ENCODE measurements at regions not wholly inside any gene's neighbourhood (a gene's known extent, or its start where the extent isn't known, plus 50 kb on each side); places are given as distances from the start of the nearest gene placed in this dataset.
"Not testable (repeated sequence)": the region's sequence is repeated elsewhere in the genome, so short reads cannot be mapped to it uniquely, and the experiment has no call there.

DNA sequence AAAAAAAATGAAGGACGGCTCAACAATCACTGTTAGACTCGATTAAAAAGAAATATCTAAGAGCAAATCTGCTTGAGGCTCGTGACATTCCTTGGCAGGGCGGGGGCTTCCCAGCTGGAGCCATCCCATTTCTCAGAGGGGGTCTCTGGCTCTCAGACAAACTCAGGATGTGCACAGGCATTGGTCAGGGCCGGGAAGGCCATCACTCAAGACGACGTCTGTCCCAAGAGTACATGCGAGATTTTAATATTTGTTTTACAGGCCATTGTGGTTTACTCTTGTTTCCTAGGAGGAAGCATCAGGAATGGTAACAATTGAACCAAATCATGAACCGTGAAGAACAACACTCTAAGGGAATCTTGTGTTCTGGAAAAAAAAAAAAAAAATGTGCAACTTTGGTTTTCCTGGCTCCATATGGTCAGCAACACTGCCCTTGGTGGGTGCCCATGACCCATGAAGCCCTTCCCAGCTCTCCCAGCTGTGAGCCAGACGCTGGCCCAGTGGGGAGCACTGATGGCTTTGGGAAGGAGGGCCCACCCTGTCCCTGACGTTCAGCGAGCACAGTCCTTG, 5454.6 kb upstream of the TPTE start:
- not testable (repeated sequence) for H3K4me3 ChIP-seq (replicated peaks in 1 of 4; ENCODE audit: control extremely low read depth in 1 of 4, insufficient read depth in 1 of 4, low read depth in 3 of 4, low read length in 4 of 4); DNase-seq (ENCODE audit: low read depth in 2 of 2); H3K9me3 ChIP-seq (ENCODE audit: control insufficient read depth, insufficient read depth, low read depth, low read length); H3K79me2 ChIP-seq (ENCODE audit: control insufficient read depth, insufficient read depth, low read length); H3K4me1 ChIP-seq (ENCODE audit: control insufficient read depth, extremely low read depth, insufficient read depth, low read length); H4K20me1 ChIP-seq (ENCODE audit: control insufficient read depth, extremely low read depth, insufficient read depth, low read length); H3K4me2 ChIP-seq (ENCODE audit: extremely low read depth, insufficient read depth, low read length); H3K27ac ChIP-seq (ENCODE audit: insufficient read depth, low read length); H2AFZ ChIP-seq (ENCODE audit: low read length); H3K9ac ChIP-seq (ENCODE audit: insufficient read depth, low read length); H3K36me3 ChIP-seq (ENCODE audit: control insufficient read depth, insufficient read depth, low read length); H3K27me3 ChIP-seq (ENCODE audit: control insufficient read depth, insufficient read depth, low read length)

DNA sequence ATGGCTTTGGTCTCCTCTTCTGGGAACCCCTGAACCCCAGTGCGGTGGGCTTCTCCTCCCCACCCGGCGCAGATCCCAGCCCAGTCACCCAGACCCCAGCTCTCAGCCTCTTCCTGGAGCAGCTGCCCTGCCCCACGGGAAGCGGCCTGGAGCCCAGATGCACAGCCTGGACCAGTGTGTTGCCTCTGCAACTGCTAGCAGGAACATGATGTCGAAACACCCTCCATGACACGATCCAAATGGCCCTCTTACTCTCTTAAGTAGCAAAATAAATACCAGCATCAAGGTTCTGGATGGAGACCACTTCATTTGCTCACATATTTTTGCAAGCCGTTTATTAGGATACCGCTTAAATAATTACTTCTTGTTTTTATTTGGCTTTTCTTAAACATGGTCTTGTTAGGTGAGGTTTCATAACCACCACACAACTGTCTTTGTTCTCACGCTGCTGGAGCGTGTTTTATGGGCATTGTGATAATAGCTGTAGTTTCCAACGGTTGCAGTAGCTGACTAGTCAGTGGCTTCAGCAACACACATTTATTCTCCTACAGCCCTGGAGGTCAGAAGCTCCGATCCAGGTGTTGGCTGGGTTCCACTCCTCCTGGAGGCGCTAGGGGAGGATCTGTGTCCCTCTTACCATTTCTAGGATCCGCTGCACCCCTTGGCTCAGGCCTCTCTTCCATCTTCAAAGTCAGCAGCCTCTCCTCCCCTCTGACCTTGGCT, 5453.9 kb upstream of the TPTE start:
- not testable (repeated sequence) for H3K27me3 ChIP-seq (ENCODE audit: control insufficient read depth, insufficient read depth, low read length); H4K20me1 ChIP-seq (ENCODE audit: control insufficient read depth, extremely low read depth, insufficient read depth, low read length); H3K79me2 ChIP-seq (ENCODE audit: control insufficient read depth, insufficient read depth, low read length); H2AFZ ChIP-seq (ENCODE audit: low read length); H3K27ac ChIP-seq (ENCODE audit: insufficient read depth, low read length); H3K9ac ChIP-seq (ENCODE audit: insufficient read depth, low read length); H3K36me3 ChIP-seq (ENCODE audit: control insufficient read depth, insufficient read depth, low read length); H3K4me3 ChIP-seq (replicated peaks in 1 of 4; ENCODE audit: control extremely low read depth in 1 of 4, insufficient read depth in 1 of 4, low read depth in 3 of 4, low read length in 4 of 4); H3K9me3 ChIP-seq (ENCODE audit: control insufficient read depth, insufficient read depth, low read depth, low read length); H3K4me2 ChIP-seq (ENCODE audit: extremely low read depth, insufficient read depth, low read length); H3K4me1 ChIP-seq (ENCODE audit: control insufficient read depth, extremely low read depth, insufficient read depth, low read length); DNase-seq (ENCODE audit: low read depth in 2 of 2)

DNA sequence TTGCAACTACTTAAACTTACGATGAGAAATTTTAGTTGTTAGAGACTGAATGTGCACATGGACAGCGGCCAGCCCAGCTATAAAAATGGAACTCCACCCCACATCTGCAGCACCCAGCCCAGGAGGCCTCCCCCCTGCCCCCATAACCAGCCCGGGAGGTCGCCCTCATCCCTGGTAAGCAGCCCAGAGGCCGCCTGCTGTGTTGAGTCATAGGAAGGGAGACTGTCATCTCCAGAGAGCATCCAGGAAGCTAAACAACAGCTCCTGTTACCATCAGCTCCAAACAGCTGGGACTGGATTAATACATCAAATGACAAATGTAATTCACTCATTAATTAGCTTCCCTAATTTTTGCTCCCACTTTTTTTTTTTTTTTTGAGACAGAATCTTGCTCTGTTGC, 5452.7 kb upstream of the TPTE start:
- H3K27ac ChIP-seq (ENCODE audit: insufficient read depth, low read length); H3K4me3 ChIP-seq (replicated peaks in 1 of 4; ENCODE audit: control extremely low read depth in 1 of 4, insufficient read depth in 1 of 4, low read depth in 3 of 4, low read length in 4 of 4): not testable (repeated sequence)

GRCh38 chr21:5071180-5071579, 5450.2 kb upstream of the TPTE start:
- not testable (repeated sequence) for H3K9me3 ChIP-seq (ENCODE audit: control insufficient read depth, insufficient read depth, low read depth, low read length); H3K4me3 ChIP-seq (replicated peaks in 1 of 4; ENCODE audit: control extremely low read depth in 1 of 4, insufficient read depth in 1 of 4, low read depth in 3 of 4, low read length in 4 of 4); H3K9ac ChIP-seq (ENCODE audit: insufficient read depth, low read length); H3K27me3 ChIP-seq (ENCODE audit: control insufficient read depth, insufficient read depth, low read length); H2AFZ ChIP-seq (ENCODE audit: low read length); H4K20me1 ChIP-seq (ENCODE audit: control insufficient read depth, extremely low read depth, insufficient read depth, low read length); H3K36me3 ChIP-seq (ENCODE audit: control insufficient read depth, insufficient read depth, low read length); H3K4me1 ChIP-seq (ENCODE audit: control insufficient read depth, extremely low read depth, insufficient read depth, low read length); H3K4me2 ChIP-seq (ENCODE audit: extremely low read depth, insufficient read depth, low read length); H3K27ac ChIP-seq (ENCODE audit: insufficient read depth, low read length); DNase-seq (ENCODE audit: low read depth in 2 of 2); H3K79me2 ChIP-seq (ENCODE audit: control insufficient read depth, insufficient read depth, low read length)

More for the DNA sequence above, 5452.7 kb upstream of the TPTE start:
- H3K27me3 ChIP-seq (ENCODE audit: control insufficient read depth, insufficient read depth, low read length); H4K20me1 ChIP-seq (ENCODE audit: control insufficient read depth, extremely low read depth, insufficient read depth, low read length); H3K36me3 ChIP-seq (ENCODE audit: control insufficient read depth, insufficient read depth, low read length); DNase-seq (ENCODE audit: low read depth in 2 of 2); H3K4me2 ChIP-seq (ENCODE audit: extremely low read depth, insufficient read depth, low read length); H2AFZ ChIP-seq (ENCODE audit: low read length); H3K79me2 ChIP-seq (ENCODE audit: control insufficient read depth, insufficient read depth, low read length); H3K9me3 ChIP-seq (ENCODE audit: control insufficient read depth, insufficient read depth, low read depth, low read length); H3K9ac ChIP-seq (ENCODE audit: insufficient read depth, low read length); H3K4me1 ChIP-seq (ENCODE audit: control insufficient read depth, extremely low read depth, insufficient read depth, low read length): not testable (repeated sequence)

DNA sequence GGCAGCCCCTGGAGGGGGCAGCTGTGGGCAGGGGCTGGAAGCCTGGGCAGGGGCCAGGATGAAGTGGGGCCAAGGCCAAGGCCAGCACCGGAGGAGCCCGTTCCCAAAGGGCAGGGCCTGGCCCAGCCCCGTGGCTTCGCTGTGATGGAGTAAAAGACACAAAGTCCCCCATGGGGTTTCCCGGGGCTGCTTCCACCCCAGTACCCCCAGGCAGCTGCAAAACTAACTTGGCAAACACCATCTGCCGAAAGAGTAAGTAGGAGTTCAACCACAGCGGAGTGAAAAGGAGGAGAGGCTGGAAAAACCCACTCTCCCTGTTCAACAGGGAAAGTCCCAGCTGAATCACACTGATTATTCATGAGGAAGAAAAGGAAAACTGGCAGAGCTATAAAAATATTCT, 5444.5 kb upstream of the TPTE start:
- H3K4me1 ChIP-seq (ENCODE audit: control insufficient read depth, extremely low read depth, insufficient read depth, low read length); H3K36me3 ChIP-seq (ENCODE audit: control insufficient read depth, insufficient read depth, low read length); H3K4me3 ChIP-seq (replicated peaks in 1 of 4; ENCODE audit: control extremely low read depth in 1 of 4, insufficient read depth in 1 of 4, low read depth in 3 of 4, low read length in 4 of 4); H3K27ac ChIP-seq (ENCODE audit: insufficient read depth, low read length); H3K9ac ChIP-seq (ENCODE audit: insufficient read depth, low read length); H3K9me3 ChIP-seq (ENCODE audit: control insufficient read depth, insufficient read depth, low read depth, low read length); H3K27me3 ChIP-seq (ENCODE audit: control insufficient read depth, insufficient read depth, low read length); H4K20me1 ChIP-seq (ENCODE audit: control insufficient read depth, extremely low read depth, insufficient read depth, low read length); H3K79me2 ChIP-seq (ENCODE audit: control insufficient read depth, insufficient read depth, low read length); H3K4me2 ChIP-seq (ENCODE audit: extremely low read depth, insufficient read depth, low read length); H2AFZ ChIP-seq (ENCODE audit: low read length); DNase-seq (ENCODE audit: low read depth in 2 of 2): not testable (repeated sequence)

DNA sequence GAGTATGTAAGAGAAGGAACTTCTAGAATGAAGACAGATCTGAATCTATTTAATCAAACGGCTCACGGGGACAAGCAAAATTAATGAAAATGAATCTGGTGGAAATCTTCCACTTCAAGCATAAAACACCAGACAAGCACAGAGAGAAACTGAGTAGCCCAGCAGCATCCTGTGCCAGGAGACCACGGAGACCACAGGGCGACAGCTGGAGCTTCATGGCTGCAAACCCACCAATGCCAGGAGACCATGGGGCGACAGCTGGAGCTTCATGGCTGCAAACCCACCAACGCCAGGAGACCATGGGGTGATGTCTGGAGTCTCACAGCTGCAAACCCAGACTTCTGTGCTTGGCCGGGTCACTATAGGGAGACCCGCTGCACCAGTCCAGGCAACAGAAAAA, 5442.0 kb upstream of the TPTE start:
- H3K9ac ChIP-seq (ENCODE audit: insufficient read depth, low read length); H3K4me1 ChIP-seq (ENCODE audit: control insufficient read depth, extremely low read depth, insufficient read depth, low read length); H3K27me3 ChIP-seq (ENCODE audit: control insufficient read depth, insufficient read depth, low read length); H4K20me1 ChIP-seq (ENCODE audit: control insufficient read depth, extremely low read depth, insufficient read depth, low read length); H2AFZ ChIP-seq (ENCODE audit: low read length); H3K4me3 ChIP-seq (replicated peaks in 1 of 4; ENCODE audit: control extremely low read depth in 1 of 4, insufficient read depth in 1 of 4, low read depth in 3 of 4, low read length in 4 of 4); H3K36me3 ChIP-seq (ENCODE audit: control insufficient read depth, insufficient read depth, low read length); H3K4me2 ChIP-seq (ENCODE audit: extremely low read depth, insufficient read depth, low read length); H3K9me3 ChIP-seq (ENCODE audit: control insufficient read depth, insufficient read depth, low read depth, low read length); H3K79me2 ChIP-seq (ENCODE audit: control insufficient read depth, insufficient read depth, low read length); DNase-seq (ENCODE audit: low read depth in 2 of 2); H3K27ac ChIP-seq (ENCODE audit: insufficient read depth, low read length): not testable (repeated sequence)

DNA sequence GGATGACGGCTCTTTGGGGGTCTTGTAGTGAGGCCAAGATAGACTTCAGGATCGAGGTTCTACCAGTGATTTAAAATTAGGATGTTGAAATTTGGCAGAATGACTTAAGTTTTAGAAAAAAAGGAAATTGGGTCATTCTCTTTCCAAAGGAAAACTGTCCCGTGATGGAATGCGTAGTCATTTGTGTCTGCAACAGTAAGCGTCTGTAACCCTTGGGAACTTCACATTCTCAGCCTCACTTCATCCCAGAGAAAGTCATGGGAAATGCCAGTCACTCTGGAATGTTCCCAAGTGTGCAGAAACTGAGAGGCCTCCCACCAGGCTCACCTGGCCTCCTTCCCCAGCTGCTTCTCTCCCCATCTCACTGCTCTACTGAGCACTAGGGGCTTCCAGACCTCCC, 5441.4 kb upstream of the TPTE start:
- not testable (repeated sequence) for DNase-seq (ENCODE audit: low read depth in 2 of 2); H3K4me1 ChIP-seq (ENCODE audit: control insufficient read depth, extremely low read depth, insufficient read depth, low read length); H3K4me3 ChIP-seq (replicated peaks in 1 of 4; ENCODE audit: control extremely low read depth in 1 of 4, insufficient read depth in 1 of 4, low read depth in 3 of 4, low read length in 4 of 4); H3K9ac ChIP-seq (ENCODE audit: insufficient read depth, low read length); H3K9me3 ChIP-seq (ENCODE audit: control insufficient read depth, insufficient read depth, low read depth, low read length); H3K27me3 ChIP-seq (ENCODE audit: control insufficient read depth, insufficient read depth, low read length); H3K4me2 ChIP-seq (ENCODE audit: extremely low read depth, insufficient read depth, low read length); H3K79me2 ChIP-seq (ENCODE audit: control insufficient read depth, insufficient read depth, low read length); H2AFZ ChIP-seq (ENCODE audit: low read length); H4K20me1 ChIP-seq (ENCODE audit: control insufficient read depth, extremely low read depth, insufficient read depth, low read length); H3K27ac ChIP-seq (ENCODE audit: insufficient read depth, low read length); H3K36me3 ChIP-seq (ENCODE audit: control insufficient read depth, insufficient read depth, low read length)
